ENCODE measurements at regions not wholly inside any gene's neighbourhood (a gene's known extent, or its start where the extent isn't known, plus 50 kb on each side); places are given as distances from the start of the nearest gene placed in this dataset.

DNA sequence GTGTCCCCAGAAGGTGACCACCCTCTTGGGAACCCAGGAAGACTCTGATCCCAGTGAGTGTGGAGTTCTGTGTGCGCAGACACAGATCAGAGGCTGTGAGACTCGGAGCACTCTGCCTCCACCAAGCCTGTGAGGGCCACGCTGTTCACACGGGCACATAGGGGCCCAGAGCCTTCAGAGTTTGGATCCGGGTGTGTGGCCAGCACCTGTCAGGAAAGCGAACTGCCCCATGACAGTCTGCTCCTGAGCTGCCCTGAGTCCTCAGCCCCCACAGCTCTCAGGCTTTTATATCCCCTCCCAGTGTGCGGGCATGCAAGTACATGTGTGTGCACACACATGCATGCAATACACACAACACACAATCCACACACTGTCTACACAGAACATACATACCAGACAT is 161.8 kb upstream of the IRX2 start:
- Histone ChIP-seq H3K27me3 (ENCODE audit: control insufficient read depth, insufficient read depth, low read length) (no peaks in the 10 kb centered on the region), H3K9me3 (ENCODE audit: control insufficient read depth, insufficient read depth, low read length) (peaks cover 45% of the 10 kb centered on the region), H3K27ac (ENCODE audit: low read depth, low read length) (no peak overlapping the region), H3K4me3 (ENCODE audit: low read depth, low read length) (no peak overlapping the region)
- POLR2A ChIA-PET = no interaction called here
- DNase-seq (ENCODE audit: low read depth, low spot score) = no peak
- CTCF ChIA-PET = no interaction called here
- TF ChIP-seq, protein P1, sequence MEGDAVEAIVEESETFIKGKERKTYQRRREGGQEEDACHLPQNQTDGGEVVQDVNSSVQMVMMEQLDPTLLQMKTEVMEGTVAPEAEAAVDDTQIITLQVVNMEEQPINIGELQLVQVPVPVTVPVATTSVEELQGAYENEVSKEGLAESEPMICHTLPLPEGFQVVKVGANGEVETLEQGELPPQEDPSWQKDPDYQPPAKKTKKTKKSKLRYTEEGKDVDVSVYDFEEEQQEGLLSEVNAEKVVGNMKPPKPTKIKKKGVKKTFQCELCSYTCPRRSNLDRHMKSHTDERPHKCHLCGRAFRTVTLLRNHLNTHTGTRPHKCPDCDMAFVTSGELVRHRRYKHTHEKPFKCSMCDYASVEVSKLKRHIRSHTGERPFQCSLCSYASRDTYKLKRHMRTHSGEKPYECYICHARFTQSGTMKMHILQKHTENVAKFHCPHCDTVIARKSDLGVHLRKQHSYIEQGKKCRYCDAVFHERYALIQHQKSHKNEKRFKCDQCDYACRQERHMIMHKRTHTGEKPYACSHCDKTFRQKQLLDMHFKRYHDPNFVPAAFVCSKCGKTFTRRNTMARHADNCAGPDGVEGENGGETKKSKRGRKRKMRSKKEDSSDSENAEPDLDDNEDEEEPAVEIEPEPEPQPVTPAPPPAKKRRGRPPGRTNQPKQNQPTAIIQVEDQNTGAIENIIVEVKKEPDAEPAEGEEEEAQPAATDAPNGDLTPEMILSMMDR (IDR thresholded peaks at IDR 0.05; ENCODE audit: low read depth, low read length) = no peak

- DNase-seq (ENCODE audit: low read depth, low spot score) = no peak
- CTCF ChIA-PET = no interaction called here
- Histone ChIP-seq H3K27me3 (ENCODE audit: control insufficient read depth, insufficient read depth, low read length) (no peaks in the 10 kb centered on the region), H3K27ac (ENCODE audit: low read depth, low read length) (no peak overlapping the region), H3K9me3 (ENCODE audit: control insufficient read depth, insufficient read depth, low read length) (peaks cover 47% of the 10 kb centered on the region), H3K4me3 (ENCODE audit: low read depth, low read length) (no peak overlapping the region)
- TF ChIP-seq, protein P1 (IDR thresholded peaks at IDR 0.05; ENCODE audit: low read depth, low read length) = no peak
- POLR2A ChIA-PET = no interaction called here
Observed at GRCh38 chr5:2912741-2913140, 161.3 kb upstream of the IRX2 start.

GRCh38 chr5:2910401-2911175 is 159.1 kb upstream of the IRX2 start:
- Histone ChIP-seq H3K27me3 (ENCODE audit: control insufficient read depth, insufficient read depth, low read length) (no peaks in the 10 kb centered on the region), H3K9me3 (ENCODE audit: control insufficient read depth, insufficient read depth, low read length) (peaks cover 52% of the 10 kb centered on the region), H3K4me3 (ENCODE audit: low read depth, low read length) (no peak overlapping the region), H3K27ac (ENCODE audit: low read depth, low read length) (no peak overlapping the region)
- TF ChIP-seq, protein P1 (IDR thresholded peaks at IDR 0.05; ENCODE audit: low read depth, low read length) = no peak
- CTCF ChIA-PET = no interaction called here
- no peak for DNase-seq (ENCODE audit: low read depth, low spot score)
- POLR2A ChIA-PET = no interaction called here

DNA sequence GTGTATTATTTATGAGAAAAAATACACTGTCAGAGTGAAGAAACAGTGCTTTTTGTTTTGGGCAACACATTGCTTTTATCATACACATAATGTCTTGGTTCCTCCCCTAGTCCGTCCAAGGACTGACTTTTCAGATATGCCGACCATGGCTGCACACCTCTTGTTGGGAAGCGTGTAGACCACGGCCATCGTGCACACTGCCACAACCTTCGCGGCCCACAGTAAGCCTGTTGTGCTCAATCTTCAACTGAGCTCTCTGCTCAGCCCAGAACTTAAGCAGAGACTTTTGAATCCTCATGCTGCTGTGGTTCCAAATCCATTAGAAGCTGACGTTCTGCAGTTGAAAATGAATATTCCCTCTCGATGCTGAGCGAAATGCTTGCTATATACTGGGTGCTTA is 157.6 kb upstream of the IRX2 start:
- Histone ChIP-seq H3K27me3 (ENCODE audit: control insufficient read depth, insufficient read depth, low read length) (no peaks in the 10 kb centered on the region), H3K27ac (ENCODE audit: low read depth, low read length) (no peak overlapping the region), H3K4me3 (ENCODE audit: low read depth, low read length) (no peak overlapping the region), H3K9me3 (ENCODE audit: control insufficient read depth, insufficient read depth, low read length) (peaks cover 57% of the 10 kb centered on the region)
- DNase-seq (ENCODE audit: low read depth, low spot score) = no peak
- CTCF ChIA-PET = no interaction called here
- TF ChIP-seq, protein P1 (IDR thresholded peaks at IDR 0.05; ENCODE audit: low read depth, low read length) = no peak
- POLR2A ChIA-PET = no interaction called here

DNA sequence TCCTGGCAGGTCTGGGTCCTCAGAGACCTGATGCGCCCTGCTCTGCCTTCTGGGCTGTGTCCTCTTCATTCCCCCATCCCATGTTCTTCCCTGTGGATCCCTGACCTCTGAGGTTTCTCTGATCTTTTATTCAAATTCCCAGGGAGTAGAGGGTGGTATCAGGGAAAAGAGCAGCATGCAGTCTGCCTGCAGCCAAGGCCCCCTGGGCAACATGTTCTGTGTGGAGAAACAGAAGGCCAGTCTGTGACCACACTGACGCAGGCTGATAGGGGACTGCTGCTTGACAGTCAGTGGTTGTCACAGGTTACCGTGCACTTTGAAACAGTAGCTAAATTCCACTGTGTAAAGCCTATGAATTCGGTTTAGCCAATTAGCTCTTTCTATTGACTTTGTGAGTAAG is 156.6 kb upstream of the IRX2 start:
- ChIA-PET POLR2A (no interaction called here), CTCF (no interaction called here)
- Histone ChIP-seq H3K27me3 (ENCODE audit: control insufficient read depth, insufficient read depth, low read length) (no peaks in the 10 kb centered on the region), H3K4me3 (ENCODE audit: low read depth, low read length) (no peak overlapping the region), H3K27ac (ENCODE audit: low read depth, low read length) (no peak overlapping the region), H3K9me3 (ENCODE audit: control insufficient read depth, insufficient read depth, low read length) (peaks cover 61% of the 10 kb centered on the region)
- TF ChIP-seq, protein P1 (IDR thresholded peaks at IDR 0.05; ENCODE audit: low read depth, low read length) = no peak
- DNase-seq (ENCODE audit: low read depth, low spot score) = no peak
